ENCODE measurements at regions not wholly inside any gene's neighbourhood (a gene's known extent, or its start where the extent isn't known, plus 50 kb on each side); places are given as distances from the start of the nearest gene placed in this dataset.

DNA sequence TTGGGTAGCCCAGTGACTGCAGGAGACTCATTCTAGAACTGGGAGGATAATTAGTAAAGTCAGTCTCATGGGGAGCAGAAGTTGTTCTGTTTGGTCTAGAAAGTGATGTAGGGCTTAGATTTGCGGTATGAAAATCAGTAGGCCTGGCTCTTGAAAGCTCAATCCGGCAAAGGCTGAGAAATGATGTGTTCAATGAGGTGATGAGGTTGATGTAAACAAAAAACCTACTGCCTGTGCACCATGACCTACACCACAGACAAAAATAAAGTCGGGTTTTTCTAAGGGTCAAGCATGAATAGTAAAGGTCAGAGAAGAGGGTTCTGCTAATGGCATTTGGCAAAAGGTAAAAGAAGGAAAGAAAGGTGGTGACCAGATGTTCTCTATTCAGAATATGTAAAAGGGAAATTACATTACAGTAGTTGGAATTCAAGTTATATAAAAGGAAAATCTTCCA is 80.8 kb upstream of the COL5A2 start:
- Histone ChIP-seq H3K9me3 (no peaks in the 10 kb centered on the region), H3K4me3 (no peak overlapping the region), H3K27ac (no peak overlapping the region), H3K27me3 (no peaks in the 10 kb centered on the region), H3K36me3 (no peaks in the 10 kb centered on the region), H3K4me1 (peaks cover 0 to 5% (median 0%) of the 10 kb centered on the region in 3 donors)
- intact Hi-C loops (cut with DNase I): no loop called here
- no peak for DNase-seq
- WGBS, 2 donors: 56 to 74% methylated on average over 3 of the region's 3 CpGs
- TF ChIP-seq POLR2A (IDR thresholded peaks at IDR 0.05): no peak
- TF ChIP-seq, protein P1, sequence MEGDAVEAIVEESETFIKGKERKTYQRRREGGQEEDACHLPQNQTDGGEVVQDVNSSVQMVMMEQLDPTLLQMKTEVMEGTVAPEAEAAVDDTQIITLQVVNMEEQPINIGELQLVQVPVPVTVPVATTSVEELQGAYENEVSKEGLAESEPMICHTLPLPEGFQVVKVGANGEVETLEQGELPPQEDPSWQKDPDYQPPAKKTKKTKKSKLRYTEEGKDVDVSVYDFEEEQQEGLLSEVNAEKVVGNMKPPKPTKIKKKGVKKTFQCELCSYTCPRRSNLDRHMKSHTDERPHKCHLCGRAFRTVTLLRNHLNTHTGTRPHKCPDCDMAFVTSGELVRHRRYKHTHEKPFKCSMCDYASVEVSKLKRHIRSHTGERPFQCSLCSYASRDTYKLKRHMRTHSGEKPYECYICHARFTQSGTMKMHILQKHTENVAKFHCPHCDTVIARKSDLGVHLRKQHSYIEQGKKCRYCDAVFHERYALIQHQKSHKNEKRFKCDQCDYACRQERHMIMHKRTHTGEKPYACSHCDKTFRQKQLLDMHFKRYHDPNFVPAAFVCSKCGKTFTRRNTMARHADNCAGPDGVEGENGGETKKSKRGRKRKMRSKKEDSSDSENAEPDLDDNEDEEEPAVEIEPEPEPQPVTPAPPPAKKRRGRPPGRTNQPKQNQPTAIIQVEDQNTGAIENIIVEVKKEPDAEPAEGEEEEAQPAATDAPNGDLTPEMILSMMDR (IDR thresholded peaks at IDR 0.05): no peak

DNA sequence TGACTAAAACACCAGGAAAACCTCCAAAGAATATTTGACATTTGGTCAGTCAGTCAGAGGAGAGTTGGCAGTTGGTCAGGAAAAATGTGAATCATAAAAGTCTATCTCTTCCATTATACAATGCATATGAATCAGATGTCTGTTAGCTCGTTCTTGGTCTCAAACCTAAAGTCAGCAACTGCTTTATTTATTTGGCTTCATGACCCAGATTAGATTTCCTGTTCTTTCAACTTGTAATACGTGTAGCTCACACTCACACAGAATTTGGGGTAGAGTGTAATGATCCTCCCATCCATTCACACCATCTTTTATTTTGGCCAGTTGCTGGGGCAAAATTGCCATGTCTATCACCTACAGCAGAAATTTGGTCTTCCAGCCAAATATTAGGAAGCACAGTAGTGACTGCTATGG is 81.9 kb upstream of the COL5A2 start:
- TF ChIP-seq POLR2A (IDR thresholded peaks at IDR 0.05): no peak
- TF ChIP-seq, protein P1 (IDR thresholded peaks at IDR 0.05): no peak
- Histone ChIP-seq H3K27ac (no peak overlapping the region), H3K36me3 (no peaks in the 10 kb centered on the region), H3K4me1 (peaks cover 0 to 5% (median 0%) of the 10 kb centered on the region in 3 donors), H3K4me3 (no peak overlapping the region), H3K9me3 (no peaks in the 10 kb centered on the region), H3K27me3 (no peaks in the 10 kb centered on the region)
- no peak for DNase-seq
- WGBS, 2 donors: 2 to 10% methylated on average over 2 of the region's 2 CpGs
- intact Hi-C loops (cut with DNase I): no loop called here

DNA sequence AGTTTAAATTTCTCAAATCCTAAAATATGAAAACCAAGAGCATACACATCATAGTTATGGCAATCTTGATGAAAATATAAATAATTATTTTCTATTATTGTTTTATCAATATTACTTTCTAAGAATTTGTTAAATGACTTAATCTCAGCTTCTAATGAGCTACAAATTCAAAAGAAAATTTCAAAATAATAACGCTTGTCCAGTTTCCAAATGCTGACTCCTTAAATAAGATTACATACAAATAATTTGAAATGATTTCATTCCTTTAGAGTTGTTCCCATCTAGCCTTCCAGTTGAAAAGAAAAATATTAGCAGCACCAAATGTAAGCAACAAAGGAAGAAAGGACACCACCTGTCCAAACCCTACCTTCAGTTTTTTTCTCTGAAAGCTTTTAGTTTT is 82.4 kb upstream of the COL5A2 start:
- Histone ChIP-seq H3K27ac (no peak overlapping the region), H3K9me3 (no peaks in the 10 kb centered on the region), H3K4me1 (peaks cover 0 to 5% (median 0%) of the 10 kb centered on the region in 3 donors), H3K27me3 (no peaks in the 10 kb centered on the region), H3K4me3 (no peak overlapping the region), H3K36me3 (no peaks in the 10 kb centered on the region)
- DNase-seq: no peak
- WGBS, 2 donors: 90 to 96% methylated on average over 1 of the region's 1 CpG
- no peak for TF ChIP-seq POLR2A (IDR thresholded peaks at IDR 0.05)
- TF ChIP-seq, protein P1 (IDR thresholded peaks at IDR 0.05): no peak
- intact Hi-C loops (cut with DNase I): no loop called here

DNA sequence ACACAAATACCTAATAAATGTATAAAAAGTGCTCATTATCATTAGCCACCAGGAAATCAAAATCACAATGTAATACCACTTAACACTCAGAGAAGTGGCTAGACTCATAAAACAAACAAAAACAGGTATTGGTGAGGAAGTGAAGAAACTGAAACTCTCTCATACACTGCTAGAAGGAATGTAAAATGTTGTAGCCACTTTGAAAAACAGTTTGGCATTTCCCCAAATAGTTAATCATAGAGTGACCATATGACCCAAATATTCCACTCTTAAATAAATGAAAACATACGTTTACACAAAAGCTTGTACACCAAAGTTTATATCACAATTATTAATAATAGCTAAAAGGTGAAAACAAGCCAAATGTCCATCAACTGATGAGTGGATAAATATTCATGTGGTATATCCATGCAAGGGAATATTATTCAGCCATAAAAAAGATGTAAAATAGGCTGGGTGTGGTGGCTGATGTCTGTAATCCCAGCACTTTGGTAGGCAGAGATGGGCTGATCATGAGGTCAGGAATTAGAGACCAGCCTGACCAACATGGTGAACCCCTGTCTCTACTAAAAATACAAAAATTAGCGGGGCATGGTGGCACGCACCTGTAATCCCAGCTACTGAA is 86.2 kb upstream of the COL5A2 start:
- WGBS, 2 donors: 84 to 86% methylated on average over 3 of the region's 3 CpGs
- intact Hi-C loops (cut with DNase I): no loop called here
- H3K4me3 ChIP-seq: no peak overlapping the region
- H3K4me1 ChIP-seq: peaks cover 0 to 5% (median 0%) of the 10 kb centered on the region in 3 donors
- no peaks in the 10 kb centered on the region for H3K27me3 ChIP-seq
- no peak overlapping the region for H3K27ac ChIP-seq
- H3K36me3 ChIP-seq: no peaks in the 10 kb centered on the region
- H3K9me3 ChIP-seq: no peaks in the 10 kb centered on the region
- no peak for DNase-seq
- TF ChIP-seq POLR2A (IDR thresholded peaks at IDR 0.05): no peak
- TF ChIP-seq, protein P1 (IDR thresholded peaks at IDR 0.05): no peak

DNA sequence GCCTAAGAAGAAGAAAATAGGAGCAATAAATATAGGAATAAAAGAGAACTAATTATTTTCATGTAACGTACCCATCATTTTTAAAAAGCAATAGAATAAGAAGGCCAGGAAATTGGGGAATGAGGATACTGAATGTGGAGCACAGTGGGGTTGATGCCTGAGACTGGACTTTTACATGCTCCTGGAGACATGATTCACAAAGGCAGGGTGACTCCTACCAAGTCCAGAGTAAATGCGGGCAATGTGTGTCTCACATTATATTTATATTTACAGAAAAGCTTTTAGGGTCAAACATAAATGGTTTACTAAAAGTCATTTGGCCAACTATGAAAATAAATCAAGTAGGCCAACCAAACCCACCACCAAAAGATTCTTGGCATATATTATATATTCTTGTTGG is 87.9 kb upstream of the COL5A2 start:
- H3K36me3 ChIP-seq: no peaks in the 10 kb centered on the region
- DNase-seq: no peak
- H3K27ac ChIP-seq: peak overlapping the region in 1 of 4 donors; percentile 30
- no peaks in the 10 kb centered on the region for H3K27me3 ChIP-seq
- no peak overlapping the region for H3K4me3 ChIP-seq
- intact Hi-C loops (cut with DNase I): no loop called here
- no peaks in the 10 kb centered on the region for H3K4me1 ChIP-seq
- 31 to 40% methylated on average over 2 of the region's 2 CpGs for WGBS, 2 donors
- TF ChIP-seq, protein P1 (IDR thresholded peaks at IDR 0.05): no peak
- TF ChIP-seq POLR2A (IDR thresholded peaks at IDR 0.05): no peak
- H3K9me3 ChIP-seq: no peaks in the 10 kb centered on the region

All from esophagus squamous epithelium (tissue), 5 donors.